NCI-H524 (cell line): ENCODE measurements at regions not wholly inside any gene's neighbourhood (a gene's known extent, or its start where the extent isn't known, plus 50 kb on each side); places are given as distances from the start of the nearest gene placed in this dataset.
A peak's percentile ranks its signal among the peaks of the same experiment; 100 is the strongest.
"Not testable (repeated sequence)": the region's sequence is repeated elsewhere in the genome, so short reads cannot be mapped to it uniquely, and the experiment has no call there.

Experiments
- DNase-seq, 2 experiments: peaks; one replicate each; lab custom pipeline; 2025; lab: John Stamatoyannopoulos, UW

GRCh38 chr6:16949716-16950115 is 152.1 kb upstream of the STMND1 start:
- DNase-seq = no peak

GRCh38 chr6:16948396-16948795 is 153.5 kb upstream of the STMND1 start:
- no peak for DNase-seq

- peak; percentile 14 to 58 for DNase-seq
Measured at GRCh38 chr6:16947375-16948015, 154.4 kb upstream of the STMND1 start.

- DNase-seq = no peak
Measured at GRCh38 chr6:16944596-16944995, 157.3 kb upstream of the STMND1 start.

GRCh38 chr6:16939839-16940238 is 162.0 kb upstream of the STMND1 start:
- no peak for DNase-seq

- DNase-seq = no peak
Measured at GRCh38 chr6:16939351-16939750, 162.5 kb upstream of the STMND1 start.

- no peak for DNase-seq
Measured at GRCh38 chr6:16936893-16937292, 165.0 kb upstream of the STMND1 start.

GRCh38 chr6:16933961-16934360 is 167.9 kb upstream of the STMND1 start:
- no peak for DNase-seq

GRCh38 chr6:16933532-16933931 is 168.3 kb upstream of the STMND1 start:
- DNase-seq = peak in 1 of 2 experiments; percentile 4

- DNase-seq = no peak
Measured at GRCh38 chr6:16932920-16933319, 168.9 kb upstream of the STMND1 start.

- DNase-seq = not testable (repeated sequence)
Measured at GRCh38 chr6:16931079-16931478, 169.8 kb upstream of the ATXN1 start.

- DNase-seq = no peak
Measured at GRCh38 chr6:16930432-16930831, 169.2 kb upstream of the ATXN1 start.

- no peak for DNase-seq
Measured at GRCh38 chr6:16929809-16930208, 168.5 kb upstream of the ATXN1 start.

- peak; percentile 12 to 50 for DNase-seq
Measured at GRCh38 chr6:16928387-16928786, 167.1 kb upstream of the ATXN1 start.

- DNase-seq = no peak
Measured at GRCh38 chr6:16927205-16927604, 165.9 kb upstream of the ATXN1 start.

GRCh38 chr6:16925461-16925860 is 164.2 kb upstream of the ATXN1 start:
- DNase-seq = no peak

GRCh38 chr6:16922282-16922681 is 161.0 kb upstream of the ATXN1 start:
- DNase-seq = no peak

- no peak for DNase-seq
Measured at GRCh38 chr6:16921399-16922110, 160.3 kb upstream of the ATXN1 start.

GRCh38 chr6:16918586-16918985 is 157.3 kb upstream of the ATXN1 start:
- no peak for DNase-seq

- no peak for DNase-seq
Measured at GRCh38 chr6:16914184-16914583, 152.9 kb upstream of the ATXN1 start.

GRCh38 chr6:16912756-16913155 is 151.5 kb upstream of the ATXN1 start:
- DNase-seq = no peak

- no peak for DNase-seq
Measured at GRCh38 chr6:16911088-16911487, 149.8 kb upstream of the ATXN1 start.

GRCh38 chr6:16909658-16910360 is 148.5 kb upstream of the ATXN1 start:
- DNase-seq = no peak
